Nucleus accumbens (tissue), 56 donors: ENCODE measurements at regions not wholly inside any gene's neighbourhood (a gene's known extent, or its start where the extent isn't known, plus 50 kb on each side); places are given as distances from the start of the nearest gene placed in this dataset.
A peak's percentile ranks its signal among the peaks of the same experiment; 100 is the strongest.

Source experiments
- DNase-seq, 56 donors: peaks; one replicate each; lab custom pipeline; 2025; lab: John Stamatoyannopoulos, UW

DNA sequence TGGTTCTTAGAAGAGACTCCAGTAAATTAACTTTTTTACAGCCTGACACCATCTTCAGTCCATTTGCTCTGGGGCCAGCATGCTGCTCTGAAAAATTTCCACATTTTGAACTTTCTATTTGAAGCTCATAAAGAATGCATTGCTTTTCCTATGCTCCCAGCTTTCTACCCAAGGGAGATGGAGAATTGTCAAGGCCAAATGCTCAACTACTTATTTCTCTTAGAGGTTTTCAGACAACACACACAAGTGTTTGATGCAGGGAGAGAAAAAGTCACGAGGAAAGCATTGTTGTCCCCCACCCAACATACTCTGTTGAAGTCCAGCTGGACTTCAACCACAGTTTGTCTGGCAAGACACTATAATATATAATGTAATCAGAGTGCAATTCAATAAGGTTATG lies 100.3 kb upstream of the CADPS start:
- no peak for DNase-seq

- no peak for DNase-seq
Observed at GRCh38 chr3:62981962-62982361, 106.7 kb upstream of the CADPS start.

DNA sequence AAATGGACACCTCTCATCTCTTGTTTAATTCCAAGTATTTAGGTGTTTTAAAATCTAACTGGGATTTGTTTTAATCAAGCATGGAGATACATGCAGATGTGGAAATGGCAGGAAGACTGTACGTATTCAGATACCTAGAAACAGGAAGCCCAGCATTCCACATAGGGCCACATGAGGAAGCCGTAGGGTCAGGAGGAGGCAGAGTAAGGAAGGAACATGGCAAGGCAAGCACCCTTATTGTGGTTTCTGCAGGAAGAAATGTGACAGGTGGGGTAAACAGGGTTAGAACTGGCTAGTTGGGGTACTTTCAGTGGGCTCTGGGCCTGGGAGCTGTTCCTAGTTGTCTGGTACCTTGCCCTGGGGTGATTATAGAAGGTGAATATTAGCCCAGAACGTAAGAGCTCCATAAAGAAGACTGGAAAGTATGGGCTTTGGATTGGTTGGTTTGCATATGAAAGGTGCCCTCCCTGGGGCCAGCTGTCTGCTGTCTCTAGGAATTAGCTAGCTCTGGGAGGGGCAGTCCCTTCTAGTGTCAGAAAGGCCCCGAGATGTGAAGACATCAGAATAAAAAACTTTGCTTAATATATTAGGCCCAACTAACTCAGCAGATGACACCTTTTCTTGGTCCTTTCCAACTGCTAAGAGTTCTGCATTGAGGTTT lies 107.7 kb upstream of the CADPS start:
- no peak for DNase-seq

- DNase-seq, result no peak
Observed at GRCh38 chr3:62986061-62986460, 110.8 kb upstream of the CADPS start.

DNA sequence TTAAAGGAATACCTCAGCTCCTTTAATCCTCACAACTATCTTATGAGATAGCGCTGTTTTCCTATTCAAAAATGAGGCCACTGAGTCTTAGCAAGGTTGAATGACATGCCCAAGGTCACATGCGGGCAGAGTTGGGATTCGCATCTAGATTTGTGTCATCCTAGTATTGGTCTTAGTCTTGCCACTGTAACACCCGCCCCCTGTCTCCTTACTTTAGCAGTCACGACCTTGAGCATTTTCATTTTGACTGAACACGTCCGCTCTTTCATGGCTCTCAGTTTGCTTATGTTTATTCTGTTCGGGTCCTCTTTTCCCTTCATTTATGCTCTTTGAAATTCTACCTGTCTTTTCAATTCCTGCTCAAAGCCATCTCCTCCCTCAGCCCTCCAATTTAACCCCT lies 112.5 kb upstream of the CADPS start:
- DNase-seq, result no peak

DNA sequence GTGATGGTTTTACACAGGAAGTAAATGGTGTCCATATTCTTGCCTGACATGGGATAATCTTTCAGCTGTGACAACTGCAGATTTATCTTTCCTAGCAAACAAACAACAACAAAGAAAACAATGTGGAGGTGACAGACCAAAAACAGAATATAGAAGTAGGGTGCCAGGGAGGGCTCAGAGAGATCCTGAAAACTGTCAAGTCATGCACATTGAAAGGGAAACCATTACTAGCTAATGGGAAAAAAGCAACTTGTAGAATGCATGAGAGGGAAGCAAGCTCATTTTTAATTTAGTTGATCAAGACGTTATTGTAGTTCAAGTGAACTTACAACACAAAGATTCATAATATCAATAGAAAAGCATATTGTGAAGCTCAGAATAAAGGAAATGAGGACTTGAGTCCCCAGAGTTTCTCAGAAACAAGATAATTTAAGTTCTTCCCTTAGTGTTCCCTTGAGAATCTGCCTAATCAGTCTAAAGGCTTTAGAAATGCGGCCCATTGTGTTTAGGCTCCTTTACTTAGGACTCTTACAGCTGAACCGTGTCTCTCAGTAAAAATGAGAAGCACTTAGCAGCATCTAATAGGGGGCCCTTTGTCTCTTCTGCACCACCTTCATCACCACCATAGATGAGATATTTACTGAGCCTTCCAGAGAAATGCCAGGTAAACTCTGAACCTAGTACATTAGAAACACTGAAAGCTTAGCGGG lies 115.6 kb upstream of the CADPS start:
- DNase-seq, result no peak

DNA sequence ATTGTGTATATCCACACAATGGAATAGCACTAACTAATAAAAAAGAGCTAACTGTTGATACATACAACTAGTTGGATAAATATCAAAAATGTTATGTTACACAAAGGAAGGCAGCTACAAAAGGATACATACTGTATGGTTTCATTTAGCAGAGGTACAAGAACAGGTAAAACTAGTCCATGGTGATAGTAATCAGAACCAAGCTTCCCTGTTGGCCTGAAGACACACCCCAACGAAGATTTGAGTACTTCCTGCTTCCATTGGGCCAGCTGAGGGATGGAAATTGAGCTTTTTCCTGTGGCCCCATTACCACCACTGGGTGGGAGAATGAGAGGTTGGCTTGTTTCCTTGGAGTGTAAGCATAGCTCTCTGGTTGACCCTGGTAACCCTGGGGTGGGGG lies 117.3 kb upstream of the CADPS start:
- no peak for DNase-seq

DNA sequence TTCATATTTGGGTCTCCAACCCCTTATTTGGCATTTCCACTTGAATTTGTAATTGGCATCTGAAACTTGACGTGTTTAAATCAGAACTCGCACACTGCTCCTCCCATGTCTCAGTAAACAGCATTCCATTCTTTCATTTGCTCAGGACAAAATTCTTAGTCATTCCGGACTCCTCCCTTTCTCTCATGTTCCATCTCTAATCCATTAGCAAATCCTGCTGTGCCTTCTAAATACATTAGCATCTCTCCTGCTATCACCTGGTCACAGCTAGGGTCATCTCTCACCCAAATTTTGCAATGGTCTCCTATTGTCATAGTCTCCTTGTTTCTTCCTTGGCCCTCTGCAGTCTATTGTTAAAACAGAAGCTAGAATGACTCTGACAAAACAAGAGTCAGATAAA lies 119.9 kb upstream of the CADPS start:
- no peak for DNase-seq

DNA sequence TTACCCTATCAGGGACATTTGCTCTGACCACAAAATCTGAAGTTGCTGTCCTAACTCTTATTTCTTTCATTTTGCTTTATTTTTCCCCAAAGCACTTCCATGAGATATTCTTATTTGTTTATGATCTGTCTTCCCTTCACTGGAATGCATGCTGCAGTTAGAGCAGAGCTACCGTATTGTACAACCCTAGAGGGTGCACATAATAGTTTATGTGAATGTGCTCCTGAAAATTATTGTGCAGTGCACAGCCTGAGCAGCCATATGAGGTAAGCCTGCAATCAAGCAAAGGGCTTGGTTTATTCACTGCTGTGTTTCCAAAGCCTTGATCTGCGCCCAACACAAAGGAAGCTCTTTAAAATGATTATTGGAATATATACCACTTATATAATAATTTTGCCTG lies 120.3 kb upstream of the CADPS start:
- DNase-seq, result no peak

DNA sequence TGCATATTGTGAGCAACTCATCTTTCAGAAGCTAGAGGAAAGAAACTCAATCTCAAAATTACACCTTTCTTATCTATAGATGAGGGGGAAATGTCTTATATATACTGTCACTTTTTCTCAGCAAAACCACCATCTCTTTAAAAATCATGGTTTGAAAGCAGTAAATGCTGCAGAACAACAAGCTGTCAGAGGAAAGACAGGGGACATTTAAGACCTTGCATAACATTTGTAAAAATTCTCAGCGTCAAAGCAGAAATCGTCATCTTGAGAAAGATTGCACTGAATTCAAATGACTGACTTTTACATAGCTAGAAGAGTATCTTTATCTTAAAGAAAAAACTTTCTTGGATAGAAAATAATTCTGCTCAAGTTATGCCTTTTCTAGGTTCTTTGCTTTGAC lies 122.2 kb upstream of the CADPS start:
- no peak for DNase-seq

- no peak for DNase-seq
Observed at GRCh38 chr3:62999158-62999557, 123.9 kb upstream of the CADPS start.

DNA sequence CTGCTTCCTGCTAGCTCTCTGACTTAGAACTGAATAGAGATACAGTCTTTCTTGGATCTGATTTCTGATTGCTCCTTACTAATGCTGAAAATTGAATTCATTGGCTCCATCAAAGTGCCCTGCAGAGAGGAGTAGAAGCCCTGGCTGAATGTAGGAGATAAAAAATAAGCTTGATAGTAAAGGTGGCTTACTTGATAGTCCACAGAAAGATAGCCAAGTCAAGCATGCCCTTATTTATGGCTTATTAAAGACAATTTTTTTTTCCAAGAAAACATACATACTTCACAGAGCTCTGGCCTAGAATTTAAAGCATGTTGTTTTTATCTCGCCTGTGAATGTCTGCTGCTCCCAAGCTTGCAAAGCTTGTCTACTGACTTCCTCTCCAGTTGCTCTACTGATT lies 124.6 kb upstream of the CADPS start:
- DNase-seq, result no peak

DNA sequence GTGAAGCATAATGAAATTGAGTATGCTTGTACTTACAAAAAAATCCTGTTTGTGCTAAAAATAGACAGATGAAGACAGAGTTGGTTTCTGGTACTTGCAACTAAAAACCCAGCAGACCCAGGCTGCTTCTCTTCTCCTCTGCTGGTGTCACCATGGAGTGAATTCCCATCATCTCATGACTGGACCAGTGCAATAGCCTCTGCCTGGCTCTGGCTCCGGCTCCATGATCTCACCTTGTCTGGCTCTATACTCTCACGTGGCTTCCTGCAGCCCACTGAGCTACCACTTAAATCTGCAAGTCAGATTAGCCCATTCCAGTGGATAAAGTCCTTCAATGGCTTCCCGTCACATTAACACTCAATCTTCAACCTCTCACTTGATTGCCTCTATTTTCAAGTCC lies 129.2 kb upstream of the CADPS start:
- no peak for DNase-seq

- DNase-seq, result peak in 23 of 56 donors; percentile 0 to 66 (median 14)
Observed at GRCh38 chr3:63015614-63016309, 140.5 kb upstream of the CADPS start.

DNA sequence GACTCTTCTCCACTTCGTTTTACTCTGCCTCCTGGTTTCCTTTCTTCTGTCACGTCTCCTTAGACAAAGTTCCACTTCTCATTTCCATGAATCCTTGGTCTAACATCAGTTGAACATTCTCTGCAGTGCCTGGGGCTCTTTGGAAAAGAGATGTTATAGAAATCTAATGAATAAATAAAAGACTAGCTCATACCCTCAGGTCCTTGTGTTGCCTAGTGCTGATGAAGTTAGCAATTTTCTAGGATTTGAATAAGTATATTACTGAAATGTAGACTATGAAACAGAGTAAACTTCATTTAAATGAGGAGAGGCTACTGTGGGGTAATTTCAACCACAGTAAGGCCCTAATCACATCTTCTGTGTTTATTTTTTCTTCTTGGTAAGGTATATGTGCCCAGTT lies 146.9 kb upstream of the CADPS start:
- no peak for DNase-seq

DNA sequence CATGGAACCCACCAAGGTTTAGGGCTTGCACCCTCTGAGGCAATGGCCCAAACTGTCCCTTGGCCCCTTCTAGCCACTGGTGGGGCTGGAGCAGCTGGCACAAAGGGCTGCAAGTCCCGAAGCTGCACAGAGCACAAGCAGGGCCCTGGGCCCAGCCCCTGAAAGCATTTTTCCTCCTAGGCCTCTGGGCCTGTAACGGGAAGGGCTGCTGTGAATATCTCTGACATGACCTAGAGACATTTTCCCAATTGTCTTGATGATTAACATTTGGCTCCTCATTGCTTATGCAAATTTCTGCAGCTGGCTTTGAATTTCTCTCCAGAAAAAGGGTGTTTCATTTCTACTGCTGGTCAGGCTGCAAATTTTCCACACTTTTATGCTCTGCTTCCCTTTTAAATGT lies 151.5 kb upstream of the CADPS start:
- DNase-seq, result no peak

DNA sequence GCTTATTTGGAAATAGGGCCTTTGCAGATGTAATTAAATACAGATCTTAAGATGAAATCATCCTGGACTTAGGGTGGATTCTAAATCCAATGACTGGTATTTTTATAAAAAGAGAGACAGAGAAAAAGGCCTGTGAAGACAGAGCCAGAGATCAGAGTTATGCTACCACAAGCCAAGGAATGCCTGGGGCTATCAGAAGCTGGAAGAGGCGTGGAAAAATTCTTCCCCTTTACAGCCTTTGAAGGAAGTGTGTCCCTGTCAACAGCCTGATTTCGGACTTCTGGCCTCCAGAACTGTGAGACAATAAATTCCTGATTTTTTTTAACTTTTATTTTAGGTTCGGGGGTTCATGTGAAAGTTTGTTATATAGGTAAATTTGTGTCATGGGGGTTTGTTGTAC lies 154.1 kb upstream of the CADPS start:
- DNase-seq, result no peak

- DNase-seq, result no peak
Observed at GRCh38 chr3:63029921-63030320, 154.7 kb upstream of the CADPS start.

- DNase-seq, result peak in 31 of 56 donors; percentile 4 to 78 (median 31)
Observed at GRCh38 chr3:63030666-63031065, 155.4 kb upstream of the CADPS start.

DNA sequence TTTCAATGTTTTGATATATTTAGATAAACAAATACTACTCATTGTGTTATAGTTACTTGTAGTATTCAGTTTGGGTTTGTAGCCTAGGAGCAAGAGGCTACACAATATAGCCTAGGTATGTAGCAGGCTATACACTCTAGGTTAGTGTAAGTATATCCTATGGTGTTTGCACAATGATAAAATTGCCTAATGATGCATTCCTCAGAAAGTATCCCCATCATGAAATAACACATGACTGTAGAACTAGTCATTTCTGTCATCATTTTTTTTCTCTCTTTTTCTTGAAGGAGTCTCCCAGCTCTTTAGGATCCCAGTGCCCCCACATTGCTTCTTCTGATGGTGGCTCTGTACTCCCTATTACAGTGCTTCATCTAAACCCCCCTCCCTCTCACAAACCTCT lies 157.7 kb upstream of the CADPS start:
- DNase-seq, result no peak

DNA sequence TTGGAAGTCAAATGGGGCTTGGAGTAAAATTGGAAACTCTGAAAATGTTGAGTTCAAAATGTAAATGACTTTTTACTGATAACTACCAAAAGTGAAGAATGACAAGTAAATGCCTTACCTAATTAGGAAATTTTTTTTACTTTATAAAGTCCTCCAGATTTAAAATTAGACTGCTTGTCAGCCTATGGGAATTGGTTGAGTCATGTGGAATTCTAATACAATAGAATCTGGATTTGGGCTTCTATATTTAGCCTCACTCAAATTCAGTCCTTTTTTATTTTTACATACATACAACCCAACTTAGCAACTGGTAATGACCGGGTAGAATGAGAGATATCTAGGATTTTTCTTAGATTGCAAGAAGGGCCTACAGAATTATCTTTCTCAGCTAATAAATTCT lies 158.9 kb upstream of the CADPS start:
- no peak for DNase-seq

GRCh38 chr3:63037116-63037515 lies 161.9 kb upstream of the CADPS start:
- DNase-seq, result no peak
